PFSK-1 (cell line): ENCODE measurements at regions not wholly inside any gene's neighbourhood (a gene's known extent, or its start where the extent isn't known, plus 50 kb on each side); places are given as distances from the start of the nearest gene placed in this dataset.

Experiments used
- FOXP2 ChIP-seq: optimal IDR thresholded peaks from 2 replicates; pipeline ENCODE3; 2011; ENCODE audit warnings: borderline replicate concordance, control low read depth, inconsistent platforms; ENCODE audit not compliant: insufficient read depth; ENCODE audit errors: extremely low read length, extremely low read depth
- POLR2AphosphoS5 ChIP-seq: IDR thresholded peaks from 2 replicates; pipeline ENCODE4 v1.6.1; 2012; ENCODE audit warnings: low read depth, mild to moderate bottlenecking, control low read depth, low read length, moderate library complexity
- SIN3A ChIP-seq: IDR thresholded peaks from 2 replicates; pipeline ENCODE4 v1.6.1; 2012; ENCODE audit warnings: mild to moderate bottlenecking, low read length, moderate library complexity, borderline replicate concordance; ENCODE audit not compliant: insufficient read depth
- TAF1 ChIP-seq: IDR thresholded peaks from 2 replicates; pipeline ENCODE4 v1.6.1; 2012; ENCODE audit warnings: low read length, control low read depth, borderline replicate concordance; ENCODE audit not compliant: insufficient read depth
- TF ChIP-seq, protein P1 (sequence below), 2 experiments: IDR thresholded peaks; 2 replicates each; pipeline versions ENCODE4 v1.6.1 to v1.8.0; 2011 to 2012; ENCODE audit warnings: low read depth in 2 of 2, low read length in 2 of 2, control low read depth in 1 of 2, inconsistent platforms in 1 of 2, mild to moderate bottlenecking in 1 of 2, moderate library complexity in 1 of 2; ENCODE audit not compliant: insufficient read depth in 1 of 2

DNA sequence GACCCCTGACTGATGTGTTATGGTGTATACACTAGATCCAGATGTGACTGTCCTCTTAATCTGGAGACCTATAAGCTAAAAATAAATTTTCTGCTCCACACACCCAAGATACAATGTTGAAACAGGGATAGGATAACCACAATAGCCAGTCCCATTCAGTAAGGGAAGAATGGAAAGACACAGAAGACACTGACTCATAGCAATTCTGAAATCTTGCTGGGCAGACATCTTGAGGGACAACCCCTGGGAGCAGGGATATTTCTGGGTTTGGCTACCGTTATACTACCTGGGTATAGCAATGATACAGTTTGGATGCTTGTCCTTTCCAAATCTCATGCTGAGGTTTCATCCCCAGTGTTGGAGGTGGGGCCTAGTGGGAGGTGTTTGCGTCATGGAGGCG is 93.9 kb downstream of the BUD13 start:
- TF ChIP-seq FOXP2 (no peak), POLR2AphosphoS5 (no peak), SIN3A (no peak), TAF1 (no peak)
- TF ChIP-seq, protein P1, sequence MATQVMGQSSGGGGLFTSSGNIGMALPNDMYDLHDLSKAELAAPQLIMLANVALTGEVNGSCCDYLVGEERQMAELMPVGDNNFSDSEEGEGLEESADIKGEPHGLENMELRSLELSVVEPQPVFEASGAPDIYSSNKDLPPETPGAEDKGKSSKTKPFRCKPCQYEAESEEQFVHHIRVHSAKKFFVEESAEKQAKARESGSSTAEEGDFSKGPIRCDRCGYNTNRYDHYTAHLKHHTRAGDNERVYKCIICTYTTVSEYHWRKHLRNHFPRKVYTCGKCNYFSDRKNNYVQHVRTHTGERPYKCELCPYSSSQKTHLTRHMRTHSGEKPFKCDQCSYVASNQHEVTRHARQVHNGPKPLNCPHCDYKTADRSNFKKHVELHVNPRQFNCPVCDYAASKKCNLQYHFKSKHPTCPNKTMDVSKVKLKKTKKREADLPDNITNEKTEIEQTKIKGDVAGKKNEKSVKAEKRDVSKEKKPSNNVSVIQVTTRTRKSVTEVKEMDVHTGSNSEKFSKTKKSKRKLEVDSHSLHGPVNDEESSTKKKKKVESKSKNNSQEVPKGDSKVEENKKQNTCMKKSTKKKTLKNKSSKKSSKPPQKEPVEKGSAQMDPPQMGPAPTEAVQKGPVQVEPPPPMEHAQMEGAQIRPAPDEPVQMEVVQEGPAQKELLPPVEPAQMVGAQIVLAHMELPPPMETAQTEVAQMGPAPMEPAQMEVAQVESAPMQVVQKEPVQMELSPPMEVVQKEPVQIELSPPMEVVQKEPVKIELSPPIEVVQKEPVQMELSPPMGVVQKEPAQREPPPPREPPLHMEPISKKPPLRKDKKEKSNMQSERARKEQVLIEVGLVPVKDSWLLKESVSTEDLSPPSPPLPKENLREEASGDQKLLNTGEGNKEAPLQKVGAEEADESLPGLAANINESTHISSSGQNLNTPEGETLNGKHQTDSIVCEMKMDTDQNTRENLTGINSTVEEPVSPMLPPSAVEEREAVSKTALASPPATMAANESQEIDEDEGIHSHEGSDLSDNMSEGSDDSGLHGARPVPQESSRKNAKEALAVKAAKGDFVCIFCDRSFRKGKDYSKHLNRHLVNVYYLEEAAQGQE (IDR thresholded peaks at IDR 0.05; ENCODE audit: insufficient read depth in 1 of 2, low read depth in 2 of 2, low read length in 2 of 2): no peak

DNA sequence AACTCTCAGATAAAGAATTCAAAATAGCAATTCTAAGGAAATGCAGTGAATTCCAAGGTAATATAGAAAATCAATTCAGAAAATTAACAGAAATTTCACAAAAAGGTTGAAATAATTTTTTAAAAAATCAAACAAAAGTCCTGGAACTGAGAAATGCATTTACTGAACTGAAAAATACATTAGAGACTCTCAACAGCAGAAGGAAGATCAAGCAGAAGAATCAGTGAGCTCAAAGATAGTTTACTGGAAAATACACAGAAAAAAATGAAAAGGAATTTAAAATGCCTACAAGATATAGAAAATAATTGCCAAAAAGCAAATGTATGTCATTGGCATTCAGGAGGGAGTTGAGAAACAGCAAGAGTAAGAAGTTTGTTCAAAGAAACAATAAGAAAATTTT is 107.3 kb downstream of the BUD13 start:
- TF ChIP-seq, protein P1 (IDR thresholded peaks at IDR 0.05; ENCODE audit: insufficient read depth in 1 of 2, low read depth in 2 of 2, low read length in 2 of 2): no peak
- no peak for TF ChIP-seq SIN3A
- no peak for TF ChIP-seq TAF1
- TF ChIP-seq POLR2AphosphoS5: no peak
- TF ChIP-seq FOXP2: no peak

DNA sequence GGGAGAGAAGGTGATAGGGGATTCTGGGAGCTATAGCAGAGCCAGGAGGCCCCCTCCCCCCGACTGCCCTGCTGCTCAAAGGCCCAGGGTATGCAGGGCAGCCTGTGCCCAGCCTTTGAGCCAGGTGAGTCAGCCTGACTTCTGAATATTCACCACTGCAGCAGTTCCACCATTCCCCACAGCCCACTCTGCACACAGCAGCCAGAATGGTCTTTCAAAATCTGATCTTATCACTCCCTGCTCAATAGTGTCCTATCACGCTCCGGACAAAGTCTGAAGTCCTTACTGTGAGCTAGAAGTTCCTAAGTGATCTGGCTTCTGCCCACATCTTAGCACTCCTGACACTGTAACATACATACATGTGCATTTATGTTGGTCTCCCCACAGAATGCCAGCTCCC is 111.7 kb downstream of the BUD13 start:
- TF ChIP-seq SIN3A: no peak
- TF ChIP-seq FOXP2: no peak
- TF ChIP-seq TAF1: no peak

DNA sequence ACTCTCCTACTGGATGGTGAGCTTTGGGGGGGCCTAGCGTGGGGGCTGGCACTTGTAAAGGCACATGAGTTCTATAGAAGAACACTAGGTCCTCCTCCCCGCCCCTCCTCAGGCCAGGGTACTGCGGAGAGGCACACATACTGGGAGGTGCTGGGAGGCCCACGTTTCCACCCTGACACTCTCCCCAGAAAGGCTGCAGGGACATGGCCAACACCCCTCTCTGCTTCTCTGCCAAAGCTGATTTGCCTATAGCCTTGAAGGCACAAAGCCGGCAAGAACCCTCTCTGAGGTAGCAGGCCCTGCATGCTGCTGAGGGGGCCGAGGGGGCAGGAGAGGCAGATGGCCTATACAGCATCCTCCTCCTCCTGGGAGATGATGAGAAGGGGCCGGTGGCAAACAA is 112.8 kb downstream of the BUD13 start:
- TF ChIP-seq TAF1: no peak
- no peak for TF ChIP-seq POLR2AphosphoS5
- TF ChIP-seq SIN3A: no peak
- no peak for TF ChIP-seq FOXP2
- TF ChIP-seq, protein P1 (IDR thresholded peaks at IDR 0.05; ENCODE audit: insufficient read depth in 1 of 2, low read depth in 2 of 2, low read length in 2 of 2): no peak

DNA sequence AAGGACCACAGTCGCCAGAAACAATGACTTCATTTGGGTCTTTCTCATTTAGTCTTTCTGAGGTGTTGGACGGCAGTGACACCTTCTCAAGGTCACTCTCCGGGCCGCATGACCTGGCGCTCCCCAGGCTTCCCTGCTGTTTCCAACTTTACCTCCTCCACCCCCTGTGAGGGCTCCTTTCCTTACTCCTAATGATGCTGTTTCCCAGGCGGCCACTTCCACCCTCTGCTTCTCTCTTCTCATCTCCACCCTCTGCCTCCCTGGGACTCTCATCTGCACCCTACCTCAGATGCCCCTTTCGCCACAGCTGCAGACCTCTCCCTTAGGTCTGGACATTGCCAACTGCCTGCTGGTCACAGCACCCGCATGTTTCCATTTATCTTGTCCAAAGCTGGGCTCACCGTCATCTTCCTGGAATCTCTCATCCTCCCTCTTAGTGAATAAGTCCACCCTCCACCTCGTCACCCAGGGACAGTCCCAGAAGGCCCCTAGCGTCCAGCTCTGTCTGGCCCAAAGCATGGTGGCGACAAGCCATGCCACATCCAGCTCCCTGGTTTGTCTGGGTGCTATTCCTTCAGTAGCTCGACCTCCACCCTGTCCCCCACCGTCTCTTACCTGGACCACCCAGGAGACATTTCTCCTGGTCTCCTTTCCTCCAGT is 113.8 kb downstream of the BUD13 start:
- TF ChIP-seq, protein P1 (IDR thresholded peaks at IDR 0.05; ENCODE audit: insufficient read depth in 1 of 2, low read depth in 2 of 2, low read length in 2 of 2): no peak
- no peak for TF ChIP-seq TAF1
- TF ChIP-seq SIN3A: no peak
- no peak for TF ChIP-seq POLR2AphosphoS5
- TF ChIP-seq FOXP2: no peak
